HepG2 (cell line): ENCODE measurements at regions not wholly inside any gene's neighbourhood (a gene's known extent, or its start where the extent isn't known, plus 50 kb on each side); places are given as distances from the start of the nearest gene placed in this dataset.

ENCODE experiments used
- ATAC-seq: fragments of 200-7000 bp; cut with Tn5 transposase; 3 replicates; pipeline ENCODE4 v1.9.1; 2020; ENCODE audit warnings: mild to moderate bottlenecking, moderate library complexity
- BruUV-seq: library from RNA; stranded (reverse); fragments of 400-500 nt; replicated peaks from 2 replicates; lab custom pipeline; 2021; lab: Mats Ljungman, UMichigan
- CTCF ChIA-PET: fragments of 300-600 bp; formaldehyde crosslinking; extraction: SDS; loops from one replicate; lab custom pipeline; 2021; ENCODE audit warnings: low total read pairs, inconsistent platforms, low intra/inter-chr PET ratio; lab: Yijun Ruan, JAX
- POLR2A ChIA-PET: fragments of 350-600 bp; sonication (Branson Sonifier 250); formaldehyde crosslinking; loops from one replicate; lab custom pipeline; 2020; ENCODE audit warnings: antibody characterized with exemption, inconsistent platforms; lab: Yijun Ruan, JAX
- DNase-seq: peaks from one replicate; pipeline ENCODE4 v3.0.0-alpha.2; 2015; ENCODE audit warnings: low spot score
- FAIRE-seq: peaks from 3 replicates; lab custom pipeline; 2011; peaks lifted over from hg19 to GRCh38; lab: Jason Lieb, UNC
- H2AFZ ChIP-seq: one replicate; pipeline ENCODE4 v1.6.1; 2011; ENCODE audit warnings: low read length, inconsistent platforms
- H3K27ac ChIP-seq: fragments of 300-600 bp; 3 replicates; pipeline ENCODE4 v1.8.0; 2011; ENCODE audit warnings: mixed run types, mild to moderate bottlenecking, mixed read lengths, low read length, inconsistent platforms; ENCODE audit not compliant: insufficient read depth; ENCODE audit errors: extremely low read length
- H3K27me3 ChIP-seq, 2 experiments: fragments of 200-600 bp in 1 of 2; 2 replicates in 1 of 2; 3 replicates in 1 of 2; pipeline versions ENCODE4 v1.6.0 to v1.8.0; 2011; ENCODE audit warnings: low read length in 2 of 2, mild to moderate bottlenecking in 2 of 2, moderate library complexity in 2 of 2, inconsistent platforms in 1 of 2; ENCODE audit not compliant: insufficient read depth in 2 of 2, control insufficient read depth in 1 of 2
- H3K36me3 ChIP-seq, 2 experiments: fragments of 200-600 bp in 1 of 2; replicated peaks in 1 of 2; 2 replicates in 1 of 2; 3 replicates in 1 of 2; pipeline versions ENCODE4 v1.5.1 to v1.8.0; 2011; ENCODE audit warnings: low read length in 2 of 2, inconsistent platforms in 1 of 2; ENCODE audit not compliant: insufficient read depth in 2 of 2, control insufficient read depth in 1 of 2
- H3K4me1 ChIP-seq: 2 replicates; pipeline ENCODE4 v1.5.1; 2012; ENCODE audit warnings: low read length, inconsistent platforms; ENCODE audit not compliant: insufficient read depth
- H3K4me2 ChIP-seq: 2 replicates; pipeline ENCODE4 v1.6.0; 2011; ENCODE audit warnings: low read depth, low read length, inconsistent platforms
- H3K4me3 ChIP-seq, 3 experiments: fragments of 200-600 bp in 1 of 3; sonication (generic), shearing (Covaris generic) in 1 of 3; replicated peaks in 1 of 3; 2 replicates each; pipeline ENCODE4 v1.5.1; 2011 to 2016; ENCODE audit warnings: low read length in 3 of 3, inconsistent platforms in 2 of 3, low read depth in 2 of 3, mild to moderate bottlenecking in 2 of 3, control low read depth in 1 of 3, mixed read lengths in 1 of 3; ENCODE audit not compliant: insufficient read depth in 1 of 3
- H3K79me2 ChIP-seq: one replicate; pipeline ENCODE4 v1.6.1; 2011; ENCODE audit warnings: low read length, inconsistent platforms; ENCODE audit not compliant: insufficient read depth
- H3K9ac ChIP-seq: 2 replicates; pipeline ENCODE4 v1.6.0; 2011; ENCODE audit warnings: mild to moderate bottlenecking, low read depth, low read length, inconsistent platforms; ENCODE audit not compliant: insufficient read depth
- H3K9me3 ChIP-seq: 2 replicates; pipeline ENCODE4 v1.5.1; 2012; ENCODE audit warnings: mild to moderate bottlenecking, low read length
- H4K20me1 ChIP-seq: 2 replicates; pipeline ENCODE4 v1.6.0; 2011; ENCODE audit warnings: inconsistent platforms, mild to moderate bottlenecking, low read length, moderate library complexity; ENCODE audit not compliant: insufficient read depth
- AGO1 ChIP-seq: fragments of 200-400 bp; formaldehyde crosslinking; IDR thresholded peaks from 2 replicates; pipeline ENCODE4 v1.6.1; 2017; ENCODE audit warnings: mild to moderate bottlenecking, low read depth, low read length, moderate library complexity; ENCODE audit not compliant: poor library complexity, severe bottlenecking
- ARNT ChIP-seq: fragments of 450-650 bp; IDR thresholded peaks from 2 replicates; pipeline ENCODE4 v1.6.1; 2017
- CENPX ChIP-seq: sonication (generic); formaldehyde crosslinking; IDR thresholded peaks from 2 replicates; pipeline ENCODE4 v1.9.0; 2021; ENCODE audit warnings: mild to moderate bottlenecking, missing genetic modification reagents, moderate library complexity
- KLF13 ChIP-seq: sonication (generic); formaldehyde crosslinking; IDR thresholded peaks from 2 replicates; pipeline ENCODE4 v1.4.0; 2020; ENCODE audit warnings: mild to moderate bottlenecking, missing genetic modification reagents
- MXI1 ChIP-seq: IDR thresholded peaks from 3 replicates; pipeline ENCODE4 v1.6.1; 2012; ENCODE audit warnings: low read depth, low read length, inconsistent platforms, borderline replicate concordance
- SMARCC2 ChIP-seq: fragments of 450-650 bp; IDR thresholded peaks from 2 replicates; pipeline ENCODE4 v1.6.1; 2017; ENCODE audit warnings: antibody characterized with exemption, mild to moderate bottlenecking
- SOX13 ChIP-seq, 3 experiments: fragments of 450-650 bp in 1 of 3; sonication (generic) in 1 of 3; formaldehyde crosslinking in 1 of 3; IDR thresholded peaks in 2 of 3; conservative IDR thresholded peaks in 1 of 3; 2 replicates each; pipeline versions ENCODE4 v1.5.0 to v1.6.1; 2016 to 2020; ENCODE audit warnings: antibody characterized with exemption in 1 of 3, mild to moderate bottlenecking in 1 of 3, missing compliant biosample characterization in 1 of 3, missing genetic modification reagents in 1 of 3, moderate library complexity in 1 of 3
- ZNF33B ChIP-seq: sonication (generic); formaldehyde crosslinking; IDR thresholded peaks from 2 replicates; pipeline ENCODE4 v1.5.1; 2020; ENCODE audit warnings: mild to moderate bottlenecking, missing genetic modification reagents
- ZNF563 ChIP-seq: sonication (generic); formaldehyde crosslinking; IDR thresholded peaks from 2 replicates; pipeline ENCODE4 v1.8.0; 2022; ENCODE audit warnings: mild to moderate bottlenecking, moderate library complexity, missing genetic modification reagents
- ZNF609 ChIP-seq: sonication (generic); formaldehyde crosslinking; IDR thresholded peaks from 2 replicates; pipeline ENCODE4 v1.4.0; 2020; ENCODE audit warnings: mild to moderate bottlenecking, missing genetic modification reagents, borderline replicate concordance
- ZNF614 ChIP-seq: IDR thresholded peaks from 2 replicates; pipeline ENCODE4 v1.6.1; 2018; ENCODE audit warnings: missing biosample characterization, missing genetic modification reagents, inconsistent platforms, borderline replicate concordance
- WGBS: methylation state at CpG from one replicate; pipeline ENCODE4 v1.1.6; 2017; ENCODE audit warnings: low lambda C conversion rate; 5-methylcytosine and 5-hydroxymethylcytosine counted together
- in situ Hi-C: cut with HindIII; loops from 2 replicates; pipeline ENCODE4 v1.10.0; 2017; ENCODE audit warnings: low pct_unique_long_range_greater_than_20kb; ENCODE audit not compliant: extremely low pct_ligation_motif_present
- intact Hi-C: fragments of 100-400 bp; cut with micrococcal nuclease; formaldehyde crosslinking; loops from one replicate; pipeline ENCODE4 v1.10.0; 2022; ENCODE audit not compliant: unreplicated experiment

DNA sequence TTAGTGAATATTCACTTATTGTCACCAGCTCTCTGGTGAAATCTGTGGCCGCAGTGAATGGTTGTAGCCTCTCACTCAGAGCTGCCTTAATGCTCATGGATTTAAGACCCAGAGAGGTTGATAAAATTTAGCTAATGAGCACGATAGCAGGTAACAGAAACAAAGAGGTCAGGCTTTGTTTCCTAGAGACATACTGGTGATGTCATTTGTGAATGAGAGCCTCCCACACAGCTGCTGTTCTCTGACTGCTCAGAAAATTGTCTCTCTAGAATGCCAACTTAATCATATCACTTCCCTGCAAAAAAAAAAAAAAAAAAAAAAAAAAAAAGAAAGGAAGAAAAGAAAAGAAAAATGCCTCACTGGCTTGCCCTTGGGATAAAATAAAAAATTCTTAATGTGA, 411.7 kb upstream of the MYT1L start:
- Histone ChIP-seq H4K20me1 (no peaks in the 10 kb centered on the region), H3K9me3 (no peaks in the 10 kb centered on the region), H3K36me3 (no peaks in the 10 kb centered on the region), H3K4me2 (no peak overlapping the region), H3K27me3 (peaks cover 1 to 39% of the 10 kb centered on the region in 2 experiments; a peak in 1 of 5 replicates), H3K4me1 (no peaks in the 10 kb centered on the region), H3K27ac (no peak overlapping the region), H2AFZ (no peak overlapping the region), H3K4me3 (no peak overlapping the region), H3K79me2 (no peaks in the 10 kb centered on the region), H3K9ac (no peak overlapping the region)
- ChIA-PET CTCF (no interaction called here), POLR2A (no interaction called here)
- intact Hi-C loops, result no loop called here
- no peak for DNase-seq
- no TSS peak for BruUV-seq
- no peak for FAIRE-seq
- ATAC-seq, result no peak
- WGBS, result 37% methylated on average over 2 of the region's 2 CpGs
- in situ Hi-C loops, result no loop called here
- TF ChIP-seq ZNF614 (no peak), SOX13 (IDR thresholded peaks at IDR 0.05) (no peak), SOX13 (CRISPR knock-in tag; conservative IDR thresholded peaks at IDR 0.05 in 1 of 2, IDR thresholded peaks at IDR 0.05 in 1 of 2) (no peak), ARNT (no peak), ZNF609 (no peak), AGO1 (no peak), ZNF563 (CRISPR knock-in tag) (no peak), SMARCC2 (no peak), ZNF33B (CRISPR knock-in tag) (no peak), CENPX (CRISPR knock-in tag) (no peak), KLF13 (CRISPR knock-in tag) (no peak), MXI1 (no peak)
